ENCODE measurements at regions not wholly inside any gene's neighbourhood (a gene's known extent, or its start where the extent isn't known, plus 50 kb on each side); places are given as distances from the start of the nearest gene placed in this dataset.

GRCh38 chr10:124308056-124308645 is 110.6 kb downstream of the OAT start:
- TF ChIP-seq CTCF (IDR thresholded peaks at IDR 0.05; ENCODE audit: low read depth, low read length, poor library complexity, severe bottlenecking) (no peak), EZH2phosphoT487 (IDR thresholded peaks at IDR 0.05; ENCODE audit: borderline replicate concordance, low read length) (no peak)
